GM18861 (cell line): ENCODE measurements at regions not wholly inside any gene's neighbourhood (a gene's known extent, or its start where the extent isn't known, plus 50 kb on each side); places are given as distances from the start of the nearest gene placed in this dataset.

Source experiments
- ATAC-seq: cut with Tn5 transposase; IDR thresholded peaks from one replicate; pipeline ENCODE4 v1.9.1; 2021; ENCODE audit not compliant: unreplicated experiment

DNA sequence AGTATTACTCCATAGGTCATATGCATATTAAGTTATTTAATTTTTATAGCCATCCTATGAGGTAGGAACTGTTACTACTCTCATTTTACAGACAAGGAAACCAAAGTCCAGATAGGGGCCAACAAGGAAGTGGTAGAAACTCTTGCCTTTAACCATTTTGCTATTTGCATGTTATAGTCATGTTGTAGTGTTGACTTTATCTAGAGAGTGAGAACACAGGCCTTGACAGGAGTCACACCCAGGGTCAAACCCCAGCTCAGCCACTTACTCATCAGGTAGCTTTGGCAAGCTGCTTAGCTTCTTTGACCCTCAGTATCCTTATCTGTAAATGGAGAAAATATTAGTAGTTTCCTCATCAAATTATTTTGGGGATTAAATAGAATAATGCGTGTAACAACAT lies 156.2 kb downstream of the CAND1 start:
- no peak for ATAC-seq

DNA sequence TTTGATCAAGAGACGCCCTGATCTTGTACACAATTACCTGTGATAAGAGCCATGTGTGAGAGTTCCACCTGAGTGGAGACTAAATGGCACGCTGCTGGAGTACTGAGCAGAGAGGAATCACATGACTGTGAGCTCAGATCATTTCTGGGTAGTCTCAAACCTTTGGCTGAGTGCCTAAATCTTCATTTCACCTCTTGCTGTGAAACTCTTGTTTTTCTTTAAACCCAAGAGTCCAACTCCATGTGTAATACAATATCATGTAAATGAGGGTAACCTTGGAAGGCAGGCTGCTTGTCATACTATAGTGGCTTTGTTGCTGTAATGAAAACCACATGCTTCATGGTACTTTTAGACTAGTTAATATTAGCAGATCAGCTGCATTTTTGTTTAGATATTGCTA lies 156.9 kb downstream of the CAND1 start:
- no peak for ATAC-seq

DNA sequence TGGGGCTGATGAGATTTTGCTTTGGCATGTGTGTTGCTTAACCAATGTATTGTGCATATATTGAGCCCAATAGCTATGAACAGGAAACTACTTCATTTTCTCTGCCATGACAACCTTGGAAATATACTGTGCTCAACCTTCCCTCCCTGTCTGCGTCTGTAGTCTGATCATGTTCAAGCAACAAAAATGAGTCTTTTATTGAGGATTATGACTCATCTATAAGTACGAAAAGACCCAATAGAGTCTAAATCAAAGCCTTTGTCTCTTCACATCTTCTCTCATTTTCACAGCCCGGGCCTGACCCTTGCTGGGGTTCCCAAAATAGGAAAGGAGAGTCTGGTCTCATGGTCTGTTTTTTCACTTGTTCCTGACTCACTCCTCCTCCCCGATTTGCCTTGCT lies 158.2 kb downstream of the CAND1 start:
- ATAC-seq: no peak

DNA sequence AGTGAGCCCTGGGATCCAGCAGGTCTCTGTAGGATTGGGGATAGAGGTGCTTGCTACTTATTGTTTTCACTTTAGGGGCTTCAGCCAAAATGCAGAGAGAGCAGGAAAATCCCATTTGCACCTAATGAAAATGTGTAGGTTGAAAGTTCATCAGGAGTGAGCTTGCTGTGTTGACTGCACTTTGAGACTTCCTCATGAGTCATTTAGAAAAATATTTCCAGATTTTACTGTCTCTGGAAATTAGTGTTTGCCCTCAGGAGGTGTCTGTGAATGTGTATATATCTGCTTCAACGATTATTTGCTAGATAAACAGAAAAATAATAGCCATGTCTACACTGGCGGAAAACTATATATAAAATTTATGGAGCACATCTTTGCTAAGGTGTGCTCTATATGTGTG lies 159.3 kb downstream of the CAND1 start:
- no peak for ATAC-seq

DNA sequence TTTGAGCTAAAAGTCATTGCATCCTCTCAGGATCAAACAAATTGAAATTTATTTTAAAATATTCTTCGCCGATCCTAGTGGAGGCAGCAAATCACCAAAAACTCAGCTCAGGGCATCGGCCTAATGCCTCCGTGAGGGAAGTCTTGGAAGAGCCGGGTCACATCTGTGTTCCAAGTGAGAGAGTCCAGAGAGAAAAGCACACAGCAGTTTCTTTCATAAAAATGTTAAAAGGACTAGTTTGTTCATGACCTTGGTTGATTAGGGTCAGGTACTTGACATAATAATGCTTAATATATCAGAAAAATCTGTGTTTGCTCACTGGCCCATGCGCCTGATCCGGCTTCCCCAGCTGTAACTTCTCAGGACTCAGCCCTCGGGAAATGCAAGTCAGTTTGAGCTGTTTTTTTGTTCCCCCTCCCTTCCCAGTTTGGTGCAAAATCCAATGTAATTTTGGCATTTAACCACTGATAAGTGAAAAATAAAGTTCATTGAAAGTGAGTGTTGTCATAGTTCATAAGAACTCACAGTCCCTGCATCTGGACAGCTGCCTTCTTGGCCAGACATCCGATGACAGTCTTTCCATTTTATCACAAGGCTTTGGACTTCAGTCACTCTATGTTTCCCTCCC lies 161.7 kb downstream of the CAND1 start:
- ATAC-seq: no peak

DNA sequence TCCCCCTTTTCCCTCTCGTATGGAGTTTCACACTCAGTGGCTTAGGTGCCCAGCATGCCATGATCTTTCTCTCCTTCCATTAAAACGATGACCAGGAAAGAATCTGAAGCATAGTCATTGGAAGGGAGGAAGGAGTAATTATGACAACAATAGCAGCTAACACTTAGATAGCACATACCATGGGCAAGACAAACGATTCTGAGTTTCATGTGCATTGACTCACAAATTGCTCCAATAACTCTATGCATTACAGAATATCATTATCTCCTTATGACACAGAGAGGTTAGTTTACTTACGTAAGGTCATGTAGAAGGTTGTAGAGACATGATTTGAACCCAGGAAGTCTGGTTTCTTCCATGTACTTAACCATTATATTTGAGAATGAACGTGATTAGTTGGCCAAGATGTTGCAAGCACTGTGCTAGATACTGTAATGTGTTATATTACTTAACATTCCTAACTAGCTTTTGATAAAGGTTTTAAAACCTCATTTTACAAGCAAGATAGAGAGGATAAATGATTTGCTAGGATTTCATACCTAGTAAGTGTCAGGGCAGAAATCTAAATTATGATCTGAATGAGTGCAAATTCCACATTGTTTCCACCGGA lies 162.4 kb downstream of the CAND1 start:
- ATAC-seq: no peak

DNA sequence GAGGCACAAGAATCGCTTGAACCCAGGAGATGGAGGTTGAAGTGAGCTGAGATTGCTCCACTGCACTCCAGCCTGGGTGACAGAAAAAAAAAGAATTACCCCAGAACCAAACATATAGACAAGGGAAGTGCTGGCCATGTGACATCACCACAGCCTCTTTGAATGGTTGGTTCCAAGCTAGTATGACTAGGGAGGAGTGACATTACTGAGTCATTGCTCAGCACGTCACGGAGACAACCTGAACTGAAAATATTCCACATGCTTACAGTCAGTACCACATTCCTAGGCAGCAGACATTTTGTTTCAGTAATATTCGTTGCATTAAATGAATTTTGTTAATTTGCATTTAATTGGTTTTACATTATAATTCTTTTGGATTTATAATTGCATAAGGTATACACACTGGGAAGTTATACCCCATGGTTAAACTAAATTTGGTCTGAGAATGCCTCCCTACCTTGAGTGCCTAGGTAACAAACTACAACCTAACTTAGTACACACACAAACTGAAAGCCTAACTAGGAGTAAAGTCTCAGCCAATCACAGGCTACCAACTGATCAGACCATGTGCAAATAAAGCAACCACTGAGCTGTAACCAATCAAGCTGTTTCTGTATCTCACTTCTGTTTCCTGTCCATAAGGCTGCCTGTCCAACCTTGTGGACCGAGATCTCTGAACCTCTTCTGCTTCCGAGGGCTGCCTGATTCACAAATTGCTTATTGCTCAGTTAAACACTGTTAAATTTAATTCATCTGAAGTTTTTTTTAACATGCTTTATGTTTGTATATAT lies 164.4 kb downstream of the CAND1 start:
- peak; percentile 94 for ATAC-seq

DNA sequence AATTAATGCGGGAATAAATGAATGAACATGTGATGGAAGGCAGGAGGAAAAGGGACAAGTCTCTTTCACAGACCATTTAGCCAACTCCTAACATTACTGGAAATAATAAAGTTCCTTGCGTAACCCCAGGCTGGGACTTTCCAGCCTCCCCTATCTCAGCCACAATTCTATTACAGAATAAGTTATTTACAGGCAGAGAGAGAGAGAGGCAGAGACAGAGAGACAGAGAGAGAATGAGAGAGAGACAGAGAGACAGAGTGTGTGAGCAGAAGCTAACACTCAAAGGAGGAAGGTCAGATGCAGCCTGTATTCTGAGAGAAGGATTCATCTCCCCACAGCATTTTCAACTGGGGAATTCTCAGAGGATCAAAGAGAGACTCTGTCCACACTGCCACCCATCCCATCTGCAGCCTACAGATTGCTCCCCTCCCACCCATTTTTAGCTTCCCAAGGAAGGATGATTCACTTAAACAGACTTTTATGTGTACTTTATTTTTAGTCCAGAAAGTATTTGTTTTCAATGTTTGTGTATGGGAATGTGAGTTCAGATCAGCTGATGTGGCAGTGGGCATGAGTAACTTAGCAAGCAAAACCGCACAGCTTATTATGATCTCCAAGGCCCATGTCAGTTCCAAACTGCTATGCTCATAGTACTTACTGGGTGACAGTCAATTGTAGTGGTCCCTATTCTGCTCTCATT lies 165.7 kb downstream of the CAND1 start:
- ATAC-seq: no peak

DNA sequence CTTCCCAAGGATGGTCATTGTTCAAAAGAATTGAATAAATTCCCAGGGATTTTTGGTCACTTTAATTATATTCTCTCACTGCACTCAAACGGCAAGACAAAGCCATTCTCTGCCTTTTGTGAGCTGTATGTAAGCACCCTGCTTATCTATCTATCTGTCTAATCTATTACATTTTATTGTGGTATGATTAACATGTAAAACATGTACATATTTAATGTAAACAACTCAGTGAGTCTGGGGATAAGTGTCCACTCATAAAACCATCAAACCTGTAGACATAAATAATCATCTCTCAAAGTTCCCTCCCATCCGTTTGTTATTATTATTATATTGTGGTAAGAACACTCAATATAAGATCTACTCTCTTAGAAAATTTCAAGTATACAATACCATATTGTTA lies 167.1 kb downstream of the CAND1 start:
- no peak for ATAC-seq

DNA sequence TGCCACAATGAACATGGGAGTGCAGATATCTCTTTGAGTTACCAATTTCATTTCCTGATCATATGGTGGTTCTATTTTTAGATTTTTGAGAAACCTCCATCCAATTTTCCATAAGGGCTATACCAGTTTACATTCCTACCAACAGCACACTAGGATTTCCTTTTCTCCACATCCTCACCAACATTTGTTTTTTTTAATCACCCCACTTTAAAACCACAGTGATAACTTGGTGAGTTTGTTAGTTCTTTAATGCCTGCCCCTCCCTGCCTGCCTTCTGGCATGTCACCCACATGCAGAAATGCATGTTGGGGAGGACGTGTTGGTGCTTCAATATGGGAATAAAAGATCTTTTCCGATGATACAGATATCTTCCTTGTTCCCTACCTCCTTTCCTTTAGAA lies 167.9 kb downstream of the CAND1 start:
- no peak for ATAC-seq

DNA sequence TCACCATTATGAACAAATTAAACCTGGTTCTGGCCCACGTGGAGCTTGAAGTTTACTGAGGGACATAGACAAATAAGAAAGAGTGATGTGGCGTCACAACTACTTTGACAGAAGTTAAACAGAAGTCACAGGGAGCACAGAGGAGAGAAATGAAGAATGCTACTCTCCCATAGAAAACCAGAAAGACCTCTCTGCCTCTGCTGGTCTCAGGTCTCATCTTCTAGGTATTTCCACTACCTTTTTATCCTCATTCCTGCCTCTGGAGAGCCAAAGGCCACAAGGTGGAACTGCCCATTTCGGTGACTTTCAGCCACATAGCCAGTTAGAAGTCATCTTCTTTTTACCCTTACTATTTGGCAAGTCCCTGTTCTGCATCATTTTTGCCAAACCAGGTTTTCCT lies 170.5 kb downstream of the CAND1 start:
- no peak for ATAC-seq

DNA sequence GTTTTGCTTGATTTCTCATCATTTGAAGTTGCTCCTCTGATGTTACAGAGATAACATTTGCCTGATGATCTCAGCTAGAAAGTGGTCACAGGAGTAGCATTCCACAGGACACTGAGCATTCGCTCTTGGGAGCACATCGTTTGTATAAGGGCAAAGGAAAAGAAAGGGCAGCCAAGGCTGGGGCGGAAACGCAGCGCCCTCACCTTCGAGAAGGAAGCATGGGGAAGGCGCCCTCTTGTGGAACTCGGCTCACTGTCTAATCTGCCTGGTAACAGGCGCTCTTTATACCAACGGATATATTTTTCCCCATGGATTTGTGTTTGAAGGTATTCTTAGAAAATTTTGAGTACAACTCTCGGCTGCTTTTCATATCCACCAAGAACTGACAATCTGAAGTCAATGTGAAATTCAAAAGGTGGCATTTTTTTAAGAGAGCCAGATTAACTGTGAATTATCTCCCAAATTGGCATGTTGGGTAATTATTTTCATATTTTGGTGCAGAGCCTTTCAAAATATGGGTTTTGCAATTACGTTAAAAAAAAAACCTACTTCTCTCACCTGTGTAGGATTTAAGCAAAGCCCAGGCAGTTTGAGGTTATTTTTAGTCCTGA lies 172.7 kb downstream of the CAND1 start:
- peak; percentile 98 for ATAC-seq

DNA sequence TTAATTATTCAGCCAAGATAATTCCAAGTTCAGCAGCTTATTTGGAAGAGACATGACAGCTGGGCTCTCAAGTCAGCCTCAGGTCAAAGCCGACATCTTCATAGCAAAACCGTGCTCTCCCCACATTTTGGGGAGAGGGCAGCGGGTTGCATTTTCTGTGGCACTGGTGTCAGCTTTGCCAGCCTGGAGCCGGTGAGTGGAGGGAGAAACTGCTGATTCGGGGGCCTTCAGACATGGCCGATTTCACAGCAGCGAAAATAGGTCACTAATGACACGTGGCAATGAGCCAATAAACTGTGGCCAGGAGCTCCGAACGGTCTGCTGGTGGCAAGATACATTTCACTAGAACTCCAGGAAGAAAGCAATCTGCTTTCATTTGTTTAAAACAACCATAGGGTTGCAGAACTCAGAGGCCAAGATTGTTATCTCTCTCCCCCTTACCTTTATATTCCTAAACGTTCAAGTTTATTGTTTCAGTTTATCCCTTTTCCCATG lies 173.2 kb downstream of the CAND1 start:
- ATAC-seq: no peak

DNA sequence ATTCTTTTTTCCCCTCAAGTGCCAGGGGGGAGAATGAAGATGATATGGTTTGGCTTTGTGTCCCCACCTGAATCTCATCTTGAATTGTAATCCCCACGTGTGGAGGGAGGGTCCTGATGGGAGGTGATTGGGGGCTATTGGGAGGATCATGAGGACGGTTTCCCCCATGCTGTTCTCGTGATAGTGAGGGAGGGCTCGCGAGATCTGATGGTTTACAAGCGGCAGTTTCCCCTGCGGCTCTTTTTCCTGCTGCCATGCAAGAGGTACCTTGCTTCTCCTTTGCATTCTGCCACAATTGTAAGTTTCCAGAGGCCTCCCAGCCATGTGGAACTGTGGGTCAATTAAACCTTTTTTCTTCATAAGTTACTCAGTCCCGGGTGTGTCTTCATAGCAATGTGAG lies 173.7 kb downstream of the CAND1 start:
- ATAC-seq: no peak

DNA sequence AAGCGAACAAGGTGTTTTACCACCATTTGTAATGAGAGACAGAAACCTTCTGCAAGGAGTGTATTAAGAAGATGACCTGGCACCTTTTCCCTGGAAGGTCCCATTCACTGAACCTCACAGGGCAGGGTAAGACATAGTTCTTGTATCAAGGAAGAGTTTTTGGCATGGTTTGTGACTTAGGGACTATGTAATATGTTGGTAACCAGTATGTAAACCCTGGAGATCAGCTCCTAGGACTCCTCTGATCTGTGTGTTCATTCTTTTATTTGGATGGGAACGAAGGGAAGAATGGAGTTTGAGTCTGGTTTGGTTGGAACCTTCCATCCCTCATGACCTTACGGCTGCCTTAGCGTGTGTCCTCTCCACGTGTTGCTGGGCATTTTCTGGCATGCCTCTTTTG lies 175.4 kb downstream of the CAND1 start:
- no peak for ATAC-seq

DNA sequence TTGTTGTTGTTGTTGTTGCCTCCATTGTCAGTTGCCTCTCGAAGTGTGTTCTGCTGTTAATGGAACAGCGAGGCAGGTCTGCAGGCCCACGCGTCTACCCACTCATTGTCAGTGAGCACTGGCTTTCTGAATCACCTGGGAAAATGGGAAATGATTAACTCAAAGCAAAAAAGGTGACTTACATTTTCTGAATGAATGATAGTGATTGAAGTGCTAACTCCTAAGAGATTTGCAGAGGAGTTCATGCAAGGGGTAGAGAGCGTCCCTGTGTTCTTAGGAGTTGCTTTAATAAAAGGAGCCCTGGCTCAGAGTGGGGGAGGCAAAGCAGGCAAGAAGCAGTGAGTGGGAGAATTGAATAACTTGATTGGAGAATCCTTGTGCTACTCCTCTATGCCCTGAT lies 177.6 kb downstream of the CAND1 start:
- no peak for ATAC-seq

DNA sequence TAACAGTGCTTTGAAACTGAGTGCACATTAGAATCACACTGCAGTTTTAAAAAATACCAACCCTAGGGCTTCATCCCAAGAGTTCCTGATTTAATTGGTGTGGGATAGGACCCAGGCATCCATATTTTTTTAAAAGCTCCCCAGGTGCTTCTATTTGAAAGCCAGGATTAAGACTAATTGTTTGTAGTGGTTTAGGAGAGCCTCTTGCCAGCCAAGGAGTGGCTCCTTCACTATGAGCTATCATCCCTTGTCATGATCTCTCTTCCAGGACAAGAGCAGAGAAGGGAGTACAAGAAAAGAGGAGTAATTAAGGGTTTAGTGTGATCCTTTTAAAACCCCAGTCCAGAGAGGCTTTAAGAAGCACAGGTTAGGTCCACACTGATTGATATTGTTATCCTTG lies 178.0 kb downstream of the CAND1 start:
- no peak for ATAC-seq

DNA sequence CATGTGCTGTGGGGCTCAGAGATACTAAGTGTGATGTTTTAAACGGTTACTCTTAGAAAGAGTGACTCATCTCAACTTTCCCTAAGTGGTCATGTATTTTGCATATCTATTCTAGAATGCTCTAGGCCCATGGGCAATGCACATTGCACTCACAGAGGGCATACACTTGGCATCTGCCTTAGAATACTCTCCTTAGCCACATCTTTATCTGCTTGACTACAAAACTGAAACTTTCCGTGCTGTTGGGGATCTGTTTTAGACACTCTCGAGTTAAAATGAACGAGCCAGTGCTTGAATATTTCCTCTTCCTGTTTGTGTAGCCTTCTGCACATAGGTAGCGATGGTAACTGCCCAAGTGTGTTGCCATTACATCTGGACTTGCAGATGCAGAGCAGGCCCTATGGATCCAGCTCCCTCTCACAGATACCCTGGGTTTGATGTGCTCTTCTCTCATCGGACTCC lies 180.5 kb downstream of the CAND1 start:
- peak; percentile 85 for ATAC-seq

DNA sequence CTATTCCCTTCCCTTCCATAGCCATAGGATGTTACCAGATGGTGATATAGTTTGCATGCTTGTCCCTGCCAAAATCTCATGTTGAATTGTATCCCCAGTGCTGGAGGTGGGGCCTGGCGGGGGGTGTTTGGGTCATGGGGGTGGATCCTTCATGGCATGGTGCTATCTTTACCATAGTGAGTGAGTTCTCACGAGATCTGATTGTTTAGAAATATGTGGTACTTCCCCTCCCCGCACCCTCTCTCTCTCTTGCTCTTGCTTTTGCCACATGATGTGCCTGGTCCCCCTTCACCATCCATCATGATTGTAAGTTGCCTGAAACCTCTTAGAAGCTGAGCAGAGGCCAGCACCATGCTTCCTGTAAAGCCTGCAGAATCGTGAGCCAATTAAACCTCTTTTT lies 181.3 kb downstream of the CAND1 start:
- no peak for ATAC-seq

DNA sequence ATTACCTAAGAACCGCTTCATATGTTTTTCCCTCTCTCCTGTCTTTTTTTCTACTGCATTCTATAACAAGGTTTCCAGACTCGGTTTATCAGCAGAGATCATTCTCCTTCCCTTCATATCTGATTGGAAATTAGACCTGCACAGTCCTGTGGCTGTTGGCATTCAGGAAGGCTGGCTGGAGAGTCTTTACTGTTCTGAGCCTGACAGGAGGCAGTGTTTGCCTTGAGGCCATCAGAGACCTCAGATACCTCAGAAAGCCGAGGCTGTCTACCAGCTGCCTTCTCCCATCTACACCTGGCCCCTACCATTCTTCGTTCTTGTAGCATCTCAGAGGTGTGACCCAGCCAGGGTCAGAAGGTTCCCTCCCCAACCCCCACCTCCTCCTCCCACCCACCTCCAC lies 182.0 kb downstream of the CAND1 start:
- no peak for ATAC-seq

DNA sequence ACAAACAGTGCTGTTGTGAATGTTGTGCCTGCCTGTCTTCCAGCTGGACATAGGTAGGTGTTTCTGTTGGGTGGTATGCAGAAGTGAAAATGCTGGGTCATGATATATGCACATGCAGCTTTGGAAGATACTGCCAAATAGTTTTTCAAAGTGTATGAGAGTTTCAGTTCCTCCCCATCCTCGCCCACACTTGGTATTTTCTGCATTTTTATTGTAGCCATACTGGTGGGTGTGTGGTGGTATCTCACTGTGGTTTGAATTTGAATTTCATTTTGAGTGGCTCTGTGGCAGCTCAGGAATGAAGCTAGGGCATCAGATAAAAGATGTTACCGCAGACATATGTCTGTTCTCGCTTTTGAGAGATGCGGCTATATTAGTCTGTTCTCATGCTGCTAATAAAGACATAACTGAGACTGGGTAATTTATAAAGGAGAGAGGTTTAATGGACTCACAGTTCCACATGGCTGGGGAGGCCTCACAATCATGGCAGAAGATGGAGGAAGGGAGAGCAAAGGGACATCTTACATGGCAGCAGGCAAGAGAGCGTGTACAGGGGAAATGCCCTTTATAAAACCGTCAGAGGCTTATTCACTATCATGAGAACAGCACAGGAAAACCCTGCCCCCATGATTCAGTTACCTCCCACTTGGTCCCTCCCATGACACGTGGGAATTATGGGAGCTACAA lies 183.1 kb downstream of the CAND1 start:
- ATAC-seq: peak; percentile 62
